ENCODE measurements at regions not wholly inside any gene's neighbourhood (a gene's known extent, or its start where the extent isn't known, plus 50 kb on each side); places are given as distances from the start of the nearest gene placed in this dataset.

GRCh38 chr14:98741523-98741922, 530.5 kb downstream of the BCL11B start:
- DNase-seq (ENCODE audit: low read depth in 2 of 2) = no peak

- DNase-seq (ENCODE audit: low read depth in 2 of 2) = no peak
Observed at GRCh38 chr14:98742001-98742400, 530.0 kb downstream of the BCL11B start.

GRCh38 chr14:98743536-98743935, 528.5 kb downstream of the BCL11B start:
- no peak for DNase-seq (ENCODE audit: low read depth in 2 of 2)

GRCh38 chr14:98748966-98749365, 523.0 kb downstream of the BCL11B start:
- DNase-seq (ENCODE audit: low read depth in 2 of 2) = no peak

GRCh38 chr14:98751110-98751509, 520.9 kb downstream of the BCL11B start:
- DNase-seq (ENCODE audit: low read depth in 2 of 2) = no peak

GRCh38 chr14:98752660-98753059, 519.3 kb downstream of the BCL11B start:
- DNase-seq (ENCODE audit: low read depth in 2 of 2) = no peak

GRCh38 chr14:98754343-98755020, 517.5 kb downstream of the BCL11B start:
- no peak for DNase-seq (ENCODE audit: low read depth in 2 of 2)

GRCh38 chr14:98756749-98757148, 515.2 kb downstream of the BCL11B start:
- DNase-seq (ENCODE audit: low read depth in 2 of 2) = no peak

- no peak for DNase-seq (ENCODE audit: low read depth in 2 of 2)
Observed at GRCh38 chr14:98758440-98758839, 513.6 kb downstream of the BCL11B start.

GRCh38 chr14:98761993-98762392, 510.0 kb downstream of the BCL11B start:
- DNase-seq (ENCODE audit: low read depth in 2 of 2) = no peak

- no peak for DNase-seq (ENCODE audit: low read depth in 2 of 2)
Observed at GRCh38 chr14:98766818-98767217, 505.2 kb downstream of the BCL11B start.

GRCh38 chr14:98769326-98769725, 502.7 kb downstream of the BCL11B start:
- no peak for DNase-seq (ENCODE audit: low read depth in 2 of 2)

GRCh38 chr14:98770151-98770550, 501.8 kb downstream of the BCL11B start:
- no peak for DNase-seq (ENCODE audit: low read depth in 2 of 2)

- no peak for DNase-seq (ENCODE audit: low read depth in 2 of 2)
Observed at GRCh38 chr14:98773814-98774213, 498.2 kb downstream of the BCL11B start.

- no peak for DNase-seq (ENCODE audit: low read depth in 2 of 2)
Observed at GRCh38 chr14:98775892-98776291, 496.1 kb downstream of the BCL11B start.

GRCh38 chr14:98782062-98782461, 489.9 kb downstream of the BCL11B start:
- DNase-seq (ENCODE audit: low read depth in 2 of 2) = no peak

- DNase-seq (ENCODE audit: low read depth in 2 of 2) = no peak
Observed at GRCh38 chr14:98785578-98785977, 486.4 kb downstream of the BCL11B start.

GRCh38 chr14:98786456-98786855, 485.5 kb downstream of the BCL11B start:
- no peak for DNase-seq (ENCODE audit: low read depth in 2 of 2)

- no peak for DNase-seq (ENCODE audit: low read depth in 2 of 2)
Observed at GRCh38 chr14:98791661-98792060, 480.3 kb downstream of the BCL11B start.

GRCh38 chr14:98792171-98792570, 479.8 kb downstream of the BCL11B start:
- DNase-seq (ENCODE audit: low read depth in 2 of 2) = no peak

- DNase-seq (ENCODE audit: low read depth in 2 of 2) = no peak
Observed at GRCh38 chr14:98798099-98798498, 473.9 kb downstream of the BCL11B start.

GRCh38 chr14:98799891-98800290, 472.1 kb downstream of the BCL11B start:
- DNase-seq (ENCODE audit: low read depth in 2 of 2) = no peak

GRCh38 chr14:98802044-98802443, 470.0 kb downstream of the BCL11B start:
- no peak for DNase-seq (ENCODE audit: low read depth in 2 of 2)

- no peak for DNase-seq (ENCODE audit: low read depth in 2 of 2)
Observed at GRCh38 chr14:98803196-98803595, 468.8 kb downstream of the BCL11B start.
